WTC11 (cell line): ENCODE measurements at regions not wholly inside any gene's neighbourhood (a gene's known extent, or its start where the extent isn't known, plus 50 kb on each side); places are given as distances from the start of the nearest gene placed in this dataset.

Experiments used
- FOXJ3 ChIP-seq: sonication (generic); formaldehyde crosslinking; IDR thresholded peaks from 2 replicates; pipeline ENCODE4 v1.9.0; 2021; ENCODE audit warnings: missing genetic modification reagents, mild to moderate bottlenecking, borderline replicate concordance
- MAX ChIP-seq: sonication (generic); formaldehyde crosslinking; IDR thresholded peaks from 2 replicates; pipeline ENCODE4 v1.8.0; 2022; ENCODE audit warnings: mild to moderate bottlenecking, missing genetic modification reagents
- NR2C2 ChIP-seq: sonication (generic); formaldehyde crosslinking; IDR thresholded peaks from 2 replicates; pipeline ENCODE4 v1.8.0; 2022; ENCODE audit warnings: mild to moderate bottlenecking, missing genetic modification reagents
- NR3C1 ChIP-seq: sonication (generic); formaldehyde crosslinking; conservative IDR thresholded peaks from 2 replicates; pipeline ENCODE4 v1.8.1; 2023; ENCODE audit warnings: low read depth, mild to moderate bottlenecking, missing genetic modification reagents
- PRRX2 ChIP-seq: fragments of 250-450 bp; sonication (Bioruptor Pico); IDR thresholded peaks from 2 replicates; pipeline ENCODE4 v1.8.0; 2021; ENCODE audit warnings: mild to moderate bottlenecking
- SP1 ChIP-seq: sonication (generic); formaldehyde crosslinking; conservative IDR thresholded peaks from 2 replicates; pipeline ENCODE4 v1.8.1; 2022; ENCODE audit warnings: missing genetic modification reagents
- ZNF416 ChIP-seq: fragments of 250-450 bp; sonication (Bioruptor Pico); IDR thresholded peaks from 2 replicates; pipeline ENCODE4 v1.9.0; 2021; ENCODE audit warnings: mild to moderate bottlenecking, inconsistent platforms
- TF ChIP-seq, protein P1 (sequence below): fragments of 200-600 bp; IDR thresholded peaks from 2 replicates; pipeline ENCODE4 v1.8.0; 2022; ENCODE audit warnings: antibody characterized with exemption
- TF ChIP-seq, protein P2 (sequence below): sonication (generic); formaldehyde crosslinking; IDR thresholded peaks from 2 replicates; pipeline ENCODE4 v1.8.1; 2023; ENCODE audit warnings: mild to moderate bottlenecking, missing genetic modification reagents, moderate library complexity

DNA sequence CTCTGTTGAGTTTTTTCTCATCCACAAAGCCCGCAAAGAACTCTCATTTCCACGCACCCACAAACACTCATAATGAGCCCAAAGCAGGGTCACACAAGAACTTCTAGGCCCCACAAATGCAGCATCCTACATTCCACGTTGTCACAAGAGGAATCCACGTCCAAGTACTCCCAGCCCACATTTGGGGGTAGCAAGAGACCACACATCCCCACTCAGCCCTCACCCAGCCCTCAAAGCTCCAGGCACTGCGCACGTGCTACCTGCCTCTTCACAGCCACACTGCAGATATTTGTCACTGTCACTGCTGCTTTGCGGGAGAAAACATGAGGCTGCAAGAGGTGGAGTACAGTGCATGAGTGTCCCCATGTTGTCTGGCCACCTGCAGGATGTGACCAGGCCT lies 187.6 kb upstream of the CDYL start:
- TF ChIP-seq FOXJ3: no peak
- TF ChIP-seq, protein P1, sequence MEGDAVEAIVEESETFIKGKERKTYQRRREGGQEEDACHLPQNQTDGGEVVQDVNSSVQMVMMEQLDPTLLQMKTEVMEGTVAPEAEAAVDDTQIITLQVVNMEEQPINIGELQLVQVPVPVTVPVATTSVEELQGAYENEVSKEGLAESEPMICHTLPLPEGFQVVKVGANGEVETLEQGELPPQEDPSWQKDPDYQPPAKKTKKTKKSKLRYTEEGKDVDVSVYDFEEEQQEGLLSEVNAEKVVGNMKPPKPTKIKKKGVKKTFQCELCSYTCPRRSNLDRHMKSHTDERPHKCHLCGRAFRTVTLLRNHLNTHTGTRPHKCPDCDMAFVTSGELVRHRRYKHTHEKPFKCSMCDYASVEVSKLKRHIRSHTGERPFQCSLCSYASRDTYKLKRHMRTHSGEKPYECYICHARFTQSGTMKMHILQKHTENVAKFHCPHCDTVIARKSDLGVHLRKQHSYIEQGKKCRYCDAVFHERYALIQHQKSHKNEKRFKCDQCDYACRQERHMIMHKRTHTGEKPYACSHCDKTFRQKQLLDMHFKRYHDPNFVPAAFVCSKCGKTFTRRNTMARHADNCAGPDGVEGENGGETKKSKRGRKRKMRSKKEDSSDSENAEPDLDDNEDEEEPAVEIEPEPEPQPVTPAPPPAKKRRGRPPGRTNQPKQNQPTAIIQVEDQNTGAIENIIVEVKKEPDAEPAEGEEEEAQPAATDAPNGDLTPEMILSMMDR: no peak
- TF ChIP-seq, protein P2, sequence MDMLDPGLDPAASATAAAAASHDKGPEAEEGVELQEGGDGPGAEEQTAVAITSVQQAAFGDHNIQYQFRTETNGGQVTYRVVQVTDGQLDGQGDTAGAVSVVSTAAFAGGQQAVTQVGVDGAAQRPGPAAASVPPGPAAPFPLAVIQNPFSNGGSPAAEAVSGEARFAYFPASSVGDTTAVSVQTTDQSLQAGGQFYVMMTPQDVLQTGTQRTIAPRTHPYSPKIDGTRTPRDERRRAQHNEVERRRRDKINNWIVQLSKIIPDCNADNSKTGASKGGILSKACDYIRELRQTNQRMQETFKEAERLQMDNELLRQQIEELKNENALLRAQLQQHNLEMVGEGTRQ: no peak
- TF ChIP-seq NR3C1 (CRISPR knock-in tag): no peak
- TF ChIP-seq MAX (CRISPR knock-in tag): no peak
- no peak for TF ChIP-seq PRRX2 (CRISPR knock-in tag)
- no peak for TF ChIP-seq ZNF416 (CRISPR knock-in tag)
- TF ChIP-seq NR2C2 (CRISPR knock-in tag): no peak
- TF ChIP-seq SP1 (CRISPR knock-in tag): no peak
